Stimulated activated CD8-positive, alpha-beta memory T cell treated with anti-CD3 and anti-CD28 coated beads, Interleukin-4, amount 100 ng/mL, for 48 hours (primary cell): ENCODE measurements at regions not wholly inside any gene's neighbourhood (a gene's known extent, or its start where the extent isn't known, plus 50 kb on each side); places are given as distances from the start of the nearest gene placed in this dataset.
"Not testable (repeated sequence)": the region's sequence is repeated elsewhere in the genome, so short reads cannot be mapped to it uniquely, and the experiment has no call there.

ENCODE experiments used
- DNase-seq: peaks from one replicate; pipeline ENCODE4 v3.0.0-alpha.2; 2020

- no peak for DNase-seq
Observed at GRCh38 chr2:64887565-64887964, 101.6 kb upstream of the SLC1A4 start.

GRCh38 chr2:64888591-64889309, 100.4 kb upstream of the SLC1A4 start:
- no peak for DNase-seq

- no peak for DNase-seq
Observed at GRCh38 chr2:64889803-64890202, 99.4 kb upstream of the SLC1A4 start.

- DNase-seq, result not testable (repeated sequence)
Observed at GRCh38 chr2:64896572-64896971, 92.6 kb upstream of the SLC1A4 start.

- no peak for DNase-seq
Observed at GRCh38 chr2:64899081-64899865, 89.9 kb upstream of the SLC1A4 start.

- DNase-seq, result not testable (repeated sequence)
Observed at GRCh38 chr2:64899876-64900275, 89.3 kb upstream of the SLC1A4 start.

- DNase-seq, result no peak
Observed at GRCh38 chr2:64904413-64905329, 84.5 kb upstream of the SLC1A4 start.

GRCh38 chr2:64905338-64906024, 83.7 kb upstream of the SLC1A4 start:
- no peak for DNase-seq

- no peak for DNase-seq
Observed at GRCh38 chr2:64906853-64907536, 82.2 kb upstream of the SLC1A4 start.

- no peak for DNase-seq
Observed at GRCh38 chr2:64908406-64908805, 80.8 kb upstream of the SLC1A4 start.

GRCh38 chr2:64910523-64910922, 78.7 kb upstream of the SLC1A4 start:
- DNase-seq, result no peak

- no peak for DNase-seq
Observed at GRCh38 chr2:64910972-64911433, 78.2 kb upstream of the SLC1A4 start.

- DNase-seq, result no peak
Observed at GRCh38 chr2:64913357-64913869, 75.8 kb upstream of the SLC1A4 start.

GRCh38 chr2:64914247-64914646, 75.0 kb upstream of the SLC1A4 start:
- no peak for DNase-seq

- DNase-seq, result no peak
Observed at GRCh38 chr2:64914735-64915509, 74.3 kb upstream of the SLC1A4 start.

GRCh38 chr2:64915510-64915900, 73.7 kb upstream of the SLC1A4 start:
- no peak for DNase-seq

- DNase-seq, result no peak
Observed at GRCh38 chr2:64918220-64918886, 70.8 kb upstream of the SLC1A4 start.

- DNase-seq, result no peak
Observed at GRCh38 chr2:64919261-64919660, 69.9 kb upstream of the SLC1A4 start.

GRCh38 chr2:64922482-64923384, 66.5 kb upstream of the SLC1A4 start:
- DNase-seq, result no peak
